SU-DHL-6 (cell line): ENCODE measurements at regions not wholly inside any gene's neighbourhood (a gene's known extent, or its start where the extent isn't known, plus 50 kb on each side); places are given as distances from the start of the nearest gene placed in this dataset.

ENCODE experiments used
- CTCF ChIP-seq: fragments of 200-600 bp; sonication (generic); IDR thresholded peaks from one replicate; pipeline ENCODE4 v1.5.1; 2017; ENCODE audit warnings: antibody characterized with exemption, mild to moderate bottlenecking, low read length, moderate library complexity; ENCODE audit not compliant: insufficient read depth, poor library complexity, severe bottlenecking
- EZH2phosphoT487 ChIP-seq: fragments of 200-600 bp; sonication (generic), shearing (Covaris generic); conservative IDR thresholded peaks from 2 replicates; pipeline ENCODE4 v1.6.1; 2018; ENCODE audit warnings: mild to moderate bottlenecking, antibody characterized with exemption, low read length, moderate library complexity, mixed read lengths

- TF ChIP-seq CTCF (no peak), EZH2phosphoT487 (no peak)
Observed at GRCh38 chr10:120208488-120208887, 248.5 kb upstream of the PLPP4 start.
